Keratinocyte (primary cell): ENCODE measurements at regions not wholly inside any gene's neighbourhood (a gene's known extent, or its start where the extent isn't known, plus 50 kb on each side); places are given as distances from the start of the nearest gene placed in this dataset.

ENCODE experiments used
- DNase-seq: peaks from one replicate; pipeline ENCODE4 v3.0.0-alpha.2; 2011; ENCODE audit warnings: low read depth, missing footprints, low spot score
- FAIRE-seq: peaks from 2 replicates; lab custom pipeline; 2011; peaks lifted over from hg19 to GRCh38; lab: Jason Lieb, UNC
- H2AFZ ChIP-seq: 2 replicates; pipeline ENCODE4 v1.6.0; 2012; ENCODE audit warnings: low read length, control low read depth, inconsistent platforms; ENCODE audit not compliant: control insufficient read depth
- H3K27ac ChIP-seq: 2 replicates; pipeline ENCODE4 v1.5.1; 2011; ENCODE audit warnings: low read length; ENCODE audit not compliant: control insufficient read depth, insufficient read depth
- H3K27me3 ChIP-seq: 3 replicates; pipeline ENCODE4 v1.6.0; 2011; ENCODE audit warnings: low read length; ENCODE audit not compliant: control insufficient read depth, insufficient read depth; ENCODE audit errors: extremely low read depth
- H3K36me3 ChIP-seq, 2 experiments: 2 replicates in 1 of 2; 3 replicates in 1 of 2; pipeline ENCODE4 v1.5.1; 2011; ENCODE audit warnings: low read length in 2 of 2, mild to moderate bottlenecking in 1 of 2; ENCODE audit not compliant: control insufficient read depth in 2 of 2, insufficient read depth in 2 of 2; ENCODE audit errors: extremely low read depth in 1 of 2
- H3K4me1 ChIP-seq: 3 replicates; pipeline ENCODE4 v1.5.1; 2011; ENCODE audit warnings: low read length; ENCODE audit not compliant: control insufficient read depth, insufficient read depth; ENCODE audit errors: extremely low read depth
- H3K4me2 ChIP-seq: 3 replicates; pipeline ENCODE4 v1.6.0; 2011; ENCODE audit warnings: low read depth, low read length; ENCODE audit not compliant: control insufficient read depth, insufficient read depth; ENCODE audit errors: extremely low read depth
- H3K4me3 ChIP-seq, 3 experiments: fragments of 200-600 bp in 1 of 3; sonication (generic) in 1 of 3; 2 replicates in 2 of 3; 3 replicates in 1 of 3; pipeline ENCODE4 v1.5.1; 2011 to 2016; ENCODE audit warnings: low read length in 3 of 3, mild to moderate bottlenecking in 3 of 3, control low read depth in 2 of 3, inconsistent platforms in 1 of 3, low read depth in 1 of 3, mixed read lengths in 1 of 3, mixed run types in 1 of 3, moderate library complexity in 1 of 3; ENCODE audit not compliant: control insufficient read depth in 2 of 3, insufficient read depth in 2 of 3; ENCODE audit errors: extremely low read depth in 1 of 3
- H3K79me2 ChIP-seq: 2 replicates; pipeline ENCODE4 v1.6.0; 2012; ENCODE audit warnings: low read length; ENCODE audit not compliant: control insufficient read depth, insufficient read depth
- H3K9ac ChIP-seq: 3 replicates; pipeline ENCODE4 v1.6.0; 2011; ENCODE audit warnings: low read length; ENCODE audit not compliant: control insufficient read depth, insufficient read depth; ENCODE audit errors: extremely low read depth
- H3K9me1 ChIP-seq: 3 replicates; pipeline ENCODE4 v1.6.0; 2011; ENCODE audit warnings: low read length; ENCODE audit not compliant: control insufficient read depth, insufficient read depth; ENCODE audit errors: extremely low read depth
- H3K9me3 ChIP-seq: 2 replicates; pipeline ENCODE4 v1.5.1; 2012; ENCODE audit warnings: low read depth, low read length; ENCODE audit not compliant: control insufficient read depth
- H4K20me1 ChIP-seq: 3 replicates; pipeline ENCODE4 v1.6.0; 2011; ENCODE audit warnings: low read length; ENCODE audit not compliant: control insufficient read depth, insufficient read depth; ENCODE audit errors: extremely low read depth
- EZH2 ChIP-seq: IDR thresholded peaks from one replicate; pipeline ENCODE4 v1.6.1; 2012; ENCODE audit warnings: inconsistent platforms, mild to moderate bottlenecking, low read length, moderate library complexity
- dilution Hi-C: fragments of 300-500 bp; cut with MboI; formaldehyde crosslinking; loops from one replicate; pipeline ENCODE4 v1.7.0; 2020; ENCODE audit warnings: low sequenced_read_pairs; ENCODE audit not compliant: extremely low pct_ligation_motif_present
- TF ChIP-seq, protein P1 (sequence below), 3 experiments: IDR thresholded peaks in 1 of 3; conservative IDR thresholded peaks in 1 of 3; optimal IDR thresholded peaks in 1 of 3; 2 replicates in 2 of 3; 3 replicates in 1 of 3; pipeline versions ENCODE3 to v1.5.1; 2011; ENCODE audit warnings: low read length in 3 of 3, mild to moderate bottlenecking in 3 of 3, moderate library complexity in 2 of 3, control low read depth in 1 of 3, inconsistent platforms in 1 of 3; ENCODE audit not compliant: insufficient read depth in 2 of 3; ENCODE audit errors: extremely low read depth in 1 of 3

DNA sequence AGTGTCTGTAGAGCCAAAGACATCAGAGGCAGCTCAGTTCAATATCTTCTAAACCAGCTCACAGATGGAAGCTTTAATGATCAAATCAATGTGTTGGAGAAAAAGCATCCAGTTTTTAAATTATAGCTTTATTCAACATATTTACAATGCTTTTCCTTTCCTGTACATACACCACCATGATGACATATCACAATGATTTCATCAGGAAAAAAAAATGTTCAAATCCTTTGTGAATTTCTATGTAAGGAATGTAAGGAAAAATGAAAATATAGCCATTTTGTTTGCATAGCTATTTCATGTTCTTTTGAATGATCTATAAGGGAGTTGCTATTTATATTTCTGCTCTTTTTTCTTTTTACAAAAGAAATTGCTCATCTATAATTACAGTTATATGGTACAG is 134.7 kb upstream of the CDH20 start:
- Histone ChIP-seq H2AFZ (no peak overlapping the region), H3K36me3 (no peaks in the 10 kb centered on the region), H3K4me1 (no peaks in the 10 kb centered on the region), H3K79me2 (no peaks in the 10 kb centered on the region), H3K27ac (no peak overlapping the region), H3K9me3 (no peaks in the 10 kb centered on the region), H3K4me2 (no peak overlapping the region), H3K4me3 (no peak overlapping the region), H4K20me1 (no peaks in the 10 kb centered on the region), H3K27me3 (no peaks in the 10 kb centered on the region), H3K9ac (no peak overlapping the region), H3K9me1 (no peaks in the 10 kb centered on the region)
- dilution Hi-C loops, result no loop called here
- FAIRE-seq (no peak), DNase-seq (no peak)
- TF ChIP-seq EZH2, result no peak
- TF ChIP-seq, protein P1, sequence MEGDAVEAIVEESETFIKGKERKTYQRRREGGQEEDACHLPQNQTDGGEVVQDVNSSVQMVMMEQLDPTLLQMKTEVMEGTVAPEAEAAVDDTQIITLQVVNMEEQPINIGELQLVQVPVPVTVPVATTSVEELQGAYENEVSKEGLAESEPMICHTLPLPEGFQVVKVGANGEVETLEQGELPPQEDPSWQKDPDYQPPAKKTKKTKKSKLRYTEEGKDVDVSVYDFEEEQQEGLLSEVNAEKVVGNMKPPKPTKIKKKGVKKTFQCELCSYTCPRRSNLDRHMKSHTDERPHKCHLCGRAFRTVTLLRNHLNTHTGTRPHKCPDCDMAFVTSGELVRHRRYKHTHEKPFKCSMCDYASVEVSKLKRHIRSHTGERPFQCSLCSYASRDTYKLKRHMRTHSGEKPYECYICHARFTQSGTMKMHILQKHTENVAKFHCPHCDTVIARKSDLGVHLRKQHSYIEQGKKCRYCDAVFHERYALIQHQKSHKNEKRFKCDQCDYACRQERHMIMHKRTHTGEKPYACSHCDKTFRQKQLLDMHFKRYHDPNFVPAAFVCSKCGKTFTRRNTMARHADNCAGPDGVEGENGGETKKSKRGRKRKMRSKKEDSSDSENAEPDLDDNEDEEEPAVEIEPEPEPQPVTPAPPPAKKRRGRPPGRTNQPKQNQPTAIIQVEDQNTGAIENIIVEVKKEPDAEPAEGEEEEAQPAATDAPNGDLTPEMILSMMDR (optimal IDR thresholded peaks at IDR 0.05 in 1 of 3, IDR thresholded peaks at IDR 0.05 in 1 of 3, conservative IDR thresholded peaks at IDR 0.05 in 1 of 3; ENCODE audit: extremely low read depth in 1 of 3, insufficient read depth in 2 of 3, low read length in 3 of 3), result no peak

DNA sequence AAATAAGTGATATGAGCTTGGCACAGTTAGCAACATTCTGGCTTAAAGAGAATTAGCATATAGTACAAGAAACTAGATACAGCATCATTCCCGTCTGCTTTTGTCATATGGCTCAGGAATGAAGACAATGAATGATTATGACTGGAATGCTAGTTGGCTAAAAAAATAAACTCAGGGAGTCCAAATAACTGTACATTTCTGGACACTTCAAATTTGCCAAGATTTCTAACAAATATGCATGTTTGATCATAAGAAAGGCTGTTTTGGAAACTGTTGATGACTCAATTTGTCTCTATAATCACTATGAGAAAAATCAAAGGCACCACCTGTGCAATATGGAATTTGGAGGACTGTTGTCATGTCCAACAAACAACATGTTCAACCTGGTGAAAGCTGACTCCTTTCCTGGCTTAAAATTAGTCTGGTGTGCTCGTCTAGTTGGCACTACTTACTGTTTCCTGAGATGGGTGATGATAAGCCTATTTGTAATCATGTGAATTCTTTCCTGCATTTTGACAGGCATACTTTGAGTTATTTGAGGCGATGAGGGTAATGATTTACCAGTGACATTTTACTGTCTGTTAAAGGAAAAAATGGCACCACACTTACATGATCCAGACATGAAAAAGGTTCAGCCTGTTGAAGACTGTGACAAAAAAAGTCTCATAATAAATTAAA is 133.9 kb upstream of the CDH20 start:
- Histone ChIP-seq H3K4me1 (no peaks in the 10 kb centered on the region), H3K9me1 (no peaks in the 10 kb centered on the region), H3K27ac (no peak overlapping the region), H3K27me3 (no peaks in the 10 kb centered on the region), H3K79me2 (no peaks in the 10 kb centered on the region), H3K4me3 (no peak overlapping the region), H4K20me1 (no peaks in the 10 kb centered on the region), H2AFZ (no peak overlapping the region), H3K36me3 (no peaks in the 10 kb centered on the region), H3K4me2 (no peak overlapping the region), H3K9ac (no peak overlapping the region), H3K9me3 (no peaks in the 10 kb centered on the region)
- DNase-seq (no peak), FAIRE-seq (no peak)
- dilution Hi-C loops, result no loop called here
- no peak for TF ChIP-seq EZH2
- TF ChIP-seq, protein P1 (optimal IDR thresholded peaks at IDR 0.05 in 1 of 3, IDR thresholded peaks at IDR 0.05 in 1 of 3, conservative IDR thresholded peaks at IDR 0.05 in 1 of 3; ENCODE audit: extremely low read depth in 1 of 3, insufficient read depth in 2 of 3, low read length in 3 of 3), result no peak
